H1 (cell line): ENCODE measurements at regions not wholly inside any gene's neighbourhood (a gene's known extent, or its start where the extent isn't known, plus 50 kb on each side); places are given as distances from the start of the nearest gene placed in this dataset.

ENCODE experiments used
- CHD7 ChIP-seq: fragments of 300-600 bp; sonication (generic); IDR thresholded peaks from 2 replicates; pipeline ENCODE4 v1.7.1; 2012; ENCODE audit warnings: low read length, moderate library complexity, mild to moderate bottlenecking, inconsistent platforms; ENCODE audit not compliant: insufficient replicate concordance
- CTCF ChIP-seq, 3 experiments: IDR thresholded peaks; 1 replicate in 2 of 3; 2 replicates in 1 of 3; pipeline versions ENCODE4 v1.5.1 to v1.6.1; 2011; ENCODE audit warnings: low read length in 3 of 3, mild to moderate bottlenecking in 3 of 3, inconsistent platforms in 2 of 3, low read depth in 1 of 3, moderate library complexity in 1 of 3; ENCODE audit not compliant: insufficient read depth in 1 of 3; ENCODE audit errors: control extremely low read depth in 1 of 3

- TF ChIP-seq CHD7 (no peak), CTCF (IDR thresholded peaks at IDR 0.05; ENCODE audit: control extremely low read depth in 1 of 3, insufficient read depth in 1 of 3, low read depth in 1 of 3, low read length in 3 of 3) (peak in 1 of 3 experiments; percentile 9; a peak in 1 of 4 replicates)
Measured at GRCh38 chr12:30323008-30323407, 372.7 kb downstream of the IPO8 start (continued).
